T-helper 1 cell treated with Interleukin-12 subunit alpha and Interleukin-12 subunit beta and Interleukin-4 antibody, amounts not matched to agents 30 μg/mL and 1 μg/mL, for 36 hours (primary cell): ENCODE measurements at regions not wholly inside any gene's neighbourhood (a gene's known extent, or its start where the extent isn't known, plus 50 kb on each side); places are given as distances from the start of the nearest gene placed in this dataset.

Source experiments
- H3K27ac Mint-ChIP-seq: one replicate; pipeline ENCODE4 v1.8.0; 2021; ENCODE audit warnings: mild to moderate bottlenecking, mixed read lengths
- H3K27me3 Mint-ChIP-seq: one replicate; pipeline ENCODE4 v1.8.0; 2021; ENCODE audit warnings: low read depth, mixed read lengths
- H3K36me3 Mint-ChIP-seq: one replicate; pipeline ENCODE4 v1.8.0; 2021; ENCODE audit warnings: low read depth, mixed read lengths
- H3K4me1 Mint-ChIP-seq: one replicate; pipeline ENCODE4 v1.8.0; 2021; ENCODE audit warnings: low read depth, mixed read lengths
- H3K4me3 Mint-ChIP-seq: one replicate; pipeline ENCODE4 v1.8.0; 2021; ENCODE audit warnings: mild to moderate bottlenecking, moderate library complexity, mixed read lengths
- H3K9me3 Mint-ChIP-seq: one replicate; pipeline ENCODE4 v1.8.0; 2021; ENCODE audit warnings: mixed read lengths

DNA sequence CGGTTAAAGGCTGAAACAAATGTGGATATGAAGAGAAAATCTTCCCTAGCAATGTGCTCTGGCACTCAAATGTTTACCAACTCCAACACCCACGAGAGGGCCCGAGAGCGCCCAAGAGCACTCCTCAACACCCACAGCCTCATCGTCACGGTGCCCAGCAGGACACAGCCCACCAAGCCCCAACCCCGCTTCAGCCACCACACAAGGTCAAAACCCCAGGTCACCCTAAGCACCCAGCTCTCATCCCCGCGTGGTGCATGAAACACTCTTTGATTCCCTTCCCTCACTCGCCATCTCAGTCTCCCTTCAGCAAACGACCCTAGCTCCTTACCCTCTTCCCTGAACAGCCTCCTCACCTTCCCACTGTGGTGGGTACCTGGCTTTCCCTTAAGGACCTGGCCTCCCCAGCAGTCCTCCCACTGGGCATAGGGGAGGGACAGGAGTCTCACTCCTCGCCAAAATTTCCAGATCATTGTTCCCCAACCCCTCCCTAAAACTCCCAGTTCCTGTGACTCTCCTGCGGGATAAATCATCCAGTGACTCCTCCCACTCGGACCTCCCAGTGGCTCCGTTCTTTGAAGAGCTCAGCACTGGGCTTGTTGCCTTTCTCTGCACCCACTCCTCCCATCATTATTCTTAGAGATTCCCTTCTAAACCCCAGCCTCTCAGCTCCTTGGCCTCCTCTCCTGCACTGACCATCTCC is 170.4 kb upstream of the SYT6 start:
- no peak overlapping the region for H3K27ac Mint-ChIP-seq
- no peaks in the 10 kb centered on the region for H3K4me1 Mint-ChIP-seq
- no peaks in the 10 kb centered on the region for H3K36me3 Mint-ChIP-seq
- H3K4me3 Mint-ChIP-seq: no peak overlapping the region
- no peaks in the 10 kb centered on the region for H3K9me3 Mint-ChIP-seq
- peaks cover 21% of the 10 kb centered on the region for H3K27me3 Mint-ChIP-seq

DNA sequence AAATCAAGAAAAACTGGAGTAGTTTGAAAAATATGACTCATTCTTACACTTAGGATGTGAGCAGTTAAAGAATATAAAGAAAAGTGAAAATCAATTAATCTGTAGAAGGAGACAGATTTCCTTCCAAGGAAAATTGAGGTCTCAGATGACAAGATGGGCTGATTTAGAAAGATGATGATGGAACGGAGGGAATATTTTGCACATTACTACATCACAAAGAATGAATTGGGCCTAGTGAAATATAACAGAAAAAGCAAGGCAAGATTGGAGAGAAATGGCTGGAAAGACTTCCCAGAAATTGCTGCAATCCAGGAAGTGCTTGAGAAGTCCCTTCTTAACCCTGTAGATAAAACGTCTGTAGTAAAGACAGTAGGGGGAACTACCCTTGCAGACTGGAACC is 169.1 kb upstream of the SYT6 start:
- no peaks in the 10 kb centered on the region for H3K36me3 Mint-ChIP-seq
- H3K4me3 Mint-ChIP-seq: no peak overlapping the region
- peaks cover 17% of the 10 kb centered on the region for H3K27me3 Mint-ChIP-seq
- no peaks in the 10 kb centered on the region for H3K4me1 Mint-ChIP-seq
- H3K9me3 Mint-ChIP-seq: no peaks in the 10 kb centered on the region
- no peak overlapping the region for H3K27ac Mint-ChIP-seq

DNA sequence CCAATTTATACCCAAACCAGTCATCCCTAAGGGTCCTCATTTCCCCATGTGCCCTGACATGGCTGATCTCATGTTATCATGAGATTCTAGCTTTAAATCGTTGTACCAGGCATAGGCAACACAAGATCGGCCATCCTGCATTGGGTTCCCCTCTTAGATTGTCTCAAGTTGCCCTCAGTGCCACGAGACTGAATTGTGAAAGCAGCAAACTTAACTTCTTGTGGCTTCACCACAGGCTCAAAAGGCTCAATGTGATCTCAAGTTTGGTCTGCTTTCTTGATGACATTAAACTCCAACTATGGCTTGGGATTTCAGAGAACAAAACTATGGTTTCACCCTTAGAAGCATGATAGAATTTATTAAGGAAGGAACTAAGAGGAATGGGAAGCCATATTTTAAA is 168.5 kb upstream of the SYT6 start:
- Mint-ChIP-seq H3K36me3 (no peaks in the 10 kb centered on the region), H3K27ac (no peak overlapping the region), H3K9me3 (no peaks in the 10 kb centered on the region), H3K4me3 (no peak overlapping the region), H3K27me3 (peaks cover 13% of the 10 kb centered on the region), H3K4me1 (no peaks in the 10 kb centered on the region)

DNA sequence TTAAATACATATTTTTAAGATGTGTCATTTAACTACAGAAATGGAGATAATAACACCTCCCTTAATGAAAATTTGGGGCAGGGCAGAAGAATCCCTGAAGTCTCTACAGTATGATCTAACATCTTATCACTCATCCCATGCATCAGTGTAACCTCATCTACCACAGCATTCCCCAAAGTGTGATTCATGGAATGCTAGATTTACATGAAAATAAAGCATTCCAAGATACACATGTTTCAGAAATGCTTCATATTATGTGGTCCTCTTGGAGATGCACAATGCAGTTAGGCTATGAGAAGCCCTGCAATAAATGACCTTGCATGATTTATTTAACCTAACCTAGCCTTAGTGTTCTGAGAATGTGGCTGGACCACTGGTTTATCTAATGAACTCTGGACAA is 166.9 kb upstream of the SYT6 start:
- peaks cover 10% of the 10 kb centered on the region for H3K27me3 Mint-ChIP-seq
- H3K9me3 Mint-ChIP-seq: no peaks in the 10 kb centered on the region
- H3K4me1 Mint-ChIP-seq: no peaks in the 10 kb centered on the region
- no peaks in the 10 kb centered on the region for H3K36me3 Mint-ChIP-seq
- H3K4me3 Mint-ChIP-seq: no peak overlapping the region
- no peak overlapping the region for H3K27ac Mint-ChIP-seq

DNA sequence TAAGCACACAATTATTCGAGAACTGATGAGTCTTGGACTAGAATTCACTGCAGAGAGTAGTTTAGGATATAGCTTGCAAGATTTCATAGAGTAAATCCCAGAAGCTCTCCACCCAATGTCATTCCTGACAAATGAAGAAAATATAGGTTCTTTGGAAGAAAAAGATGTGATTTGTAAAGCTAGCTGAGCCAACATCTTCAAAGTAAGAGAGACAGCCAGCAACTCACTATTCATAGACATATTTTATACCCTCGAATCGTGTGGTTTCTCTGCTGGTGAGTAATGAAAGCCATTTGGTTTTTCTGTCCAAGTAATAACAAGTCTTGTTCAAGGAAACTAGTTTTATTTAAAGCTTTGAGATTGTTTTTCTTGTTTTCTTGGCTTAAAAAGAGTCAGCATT is 165.7 kb upstream of the SYT6 start:
- no peak overlapping the region for H3K4me3 Mint-ChIP-seq
- H3K27ac Mint-ChIP-seq: no peak overlapping the region

DNA sequence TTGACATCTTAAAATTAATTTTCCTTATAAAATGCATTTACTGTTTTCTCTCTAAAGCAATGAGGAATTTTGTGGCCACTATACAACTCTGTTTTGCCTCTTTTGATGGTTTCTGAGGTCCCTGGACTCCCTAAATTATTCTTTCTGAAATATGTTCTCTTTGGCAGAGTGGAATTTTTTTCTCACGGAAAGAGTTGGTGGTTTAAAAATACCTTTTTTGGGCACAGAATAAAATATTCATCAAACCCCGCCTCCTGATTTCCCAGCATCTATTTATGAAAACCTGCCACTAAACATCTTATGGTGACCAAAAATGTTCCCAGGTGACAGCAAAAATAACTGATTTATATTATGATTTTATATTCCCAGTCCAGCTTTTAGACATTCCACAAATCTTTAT is 165.3 kb upstream of the SYT6 start:
- Mint-ChIP-seq H3K27ac (no peak overlapping the region), H3K9me3 (no peaks in the 10 kb centered on the region), H3K4me1 (no peaks in the 10 kb centered on the region), H3K27me3 (peaks cover 10% of the 10 kb centered on the region), H3K4me3 (no peak overlapping the region), H3K36me3 (no peaks in the 10 kb centered on the region)

More for the DNA sequence above, 165.7 kb upstream of the SYT6 start:
- H3K36me3 Mint-ChIP-seq: no peaks in the 10 kb centered on the region
- no peaks in the 10 kb centered on the region for H3K4me1 Mint-ChIP-seq
- peaks cover 10% of the 10 kb centered on the region for H3K27me3 Mint-ChIP-seq
- H3K9me3 Mint-ChIP-seq: no peaks in the 10 kb centered on the region

DNA sequence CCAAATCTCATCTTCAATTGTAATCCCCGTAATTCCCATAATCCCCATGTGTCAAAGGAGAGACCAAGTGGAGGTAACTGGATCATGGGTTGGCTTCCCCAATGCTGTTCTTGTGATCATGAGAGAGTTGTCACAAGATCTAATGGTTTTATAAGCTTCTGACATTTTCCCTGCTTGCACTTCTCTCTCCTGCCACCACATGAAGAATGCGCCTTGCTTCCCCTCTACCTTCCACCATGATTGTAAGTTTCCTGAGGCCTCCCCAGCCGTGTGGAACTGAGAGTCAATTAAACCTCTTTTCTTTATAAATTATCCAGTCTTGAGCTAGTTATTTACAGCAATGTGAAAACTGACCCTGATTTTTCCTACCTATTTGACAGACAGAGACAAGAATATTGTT is 162.5 kb upstream of the SYT6 start:
- Mint-ChIP-seq H3K36me3 (no peaks in the 10 kb centered on the region), H3K27me3 (peaks cover 10% of the 10 kb centered on the region), H3K4me1 (no peaks in the 10 kb centered on the region), H3K4me3 (no peak overlapping the region), H3K27ac (no peak overlapping the region), H3K9me3 (peaks cover 5% of the 10 kb centered on the region)

DNA sequence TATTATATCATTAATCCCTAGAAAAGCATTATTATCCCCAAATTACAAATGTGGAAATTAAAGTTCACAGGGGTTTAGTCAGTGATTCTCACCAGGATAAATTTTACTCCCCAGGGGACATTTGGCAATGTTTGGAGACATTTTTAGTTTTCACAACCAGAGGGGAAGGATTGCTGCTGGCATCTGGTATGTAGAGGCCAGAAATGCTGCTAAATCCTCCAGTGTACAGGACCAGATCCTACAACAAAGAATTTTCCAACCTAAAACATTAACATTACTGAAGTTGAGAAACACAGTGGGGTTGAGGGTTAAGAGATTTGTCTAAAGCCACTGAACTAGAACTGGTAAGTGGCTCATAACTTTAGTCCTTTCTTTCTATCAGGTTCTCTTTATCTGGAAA is 162.0 kb upstream of the SYT6 start:
- H3K27me3 Mint-ChIP-seq: peaks cover 13% of the 10 kb centered on the region
- no peak overlapping the region for H3K27ac Mint-ChIP-seq

DNA sequence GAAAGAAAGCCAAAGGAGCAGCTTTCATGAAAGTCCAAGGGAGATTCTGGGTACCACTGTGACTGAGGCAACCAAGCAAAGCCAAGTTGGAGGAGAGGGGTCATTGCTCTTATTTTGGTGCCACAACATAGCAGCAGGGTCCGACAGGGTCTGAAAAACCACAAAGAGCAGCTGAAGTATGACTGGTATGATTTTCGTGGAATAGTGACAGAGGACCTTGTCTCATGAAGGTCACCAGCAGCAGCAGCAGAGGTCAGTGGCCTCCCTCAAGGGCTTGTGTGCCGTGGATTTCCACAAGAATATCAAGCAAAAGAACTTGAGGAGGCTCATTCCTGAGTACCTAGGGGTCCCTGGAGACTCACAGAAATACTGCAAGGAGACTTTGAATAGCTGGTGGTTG is 160.9 kb upstream of the SYT6 start:
- no peaks in the 10 kb centered on the region for H3K36me3 Mint-ChIP-seq
- H3K9me3 Mint-ChIP-seq: peaks cover 6% of the 10 kb centered on the region
- no peak overlapping the region for H3K4me3 Mint-ChIP-seq
- H3K4me1 Mint-ChIP-seq: no peaks in the 10 kb centered on the region
- no peak overlapping the region for H3K27ac Mint-ChIP-seq
- peaks cover 10% of the 10 kb centered on the region for H3K27me3 Mint-ChIP-seq

More for the DNA sequence above, 162.0 kb upstream of the SYT6 start:
- no peaks in the 10 kb centered on the region for H3K36me3 Mint-ChIP-seq
- H3K4me3 Mint-ChIP-seq: no peak overlapping the region
- H3K4me1 Mint-ChIP-seq: no peaks in the 10 kb centered on the region
- H3K9me3 Mint-ChIP-seq: peaks cover 6% of the 10 kb centered on the region

DNA sequence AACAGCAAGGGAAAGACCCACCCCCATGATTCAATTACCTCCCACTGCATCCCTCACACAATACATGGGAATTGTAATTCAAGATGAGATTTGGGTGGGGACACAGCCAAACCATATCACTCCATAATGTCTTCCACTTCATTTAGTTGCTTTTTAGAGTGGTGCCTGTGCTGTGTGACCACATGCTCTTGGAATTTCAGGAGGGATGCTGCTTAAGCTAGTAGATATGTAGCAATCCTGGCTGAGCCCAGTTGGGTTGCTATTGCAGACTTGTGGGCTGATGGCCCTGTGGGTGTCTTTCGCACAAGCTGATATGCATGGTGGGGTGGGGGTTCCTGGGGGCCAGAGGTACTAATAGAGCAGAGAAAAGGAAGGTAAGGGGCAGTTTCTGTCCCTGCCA is 160.4 kb upstream of the SYT6 start:
- H3K9me3 Mint-ChIP-seq: peaks cover 6% of the 10 kb centered on the region
- peaks cover 7% of the 10 kb centered on the region for H3K27me3 Mint-ChIP-seq
- no peak overlapping the region for H3K27ac Mint-ChIP-seq
- no peaks in the 10 kb centered on the region for H3K36me3 Mint-ChIP-seq
- H3K4me3 Mint-ChIP-seq: no peak overlapping the region
- no peaks in the 10 kb centered on the region for H3K4me1 Mint-ChIP-seq

DNA sequence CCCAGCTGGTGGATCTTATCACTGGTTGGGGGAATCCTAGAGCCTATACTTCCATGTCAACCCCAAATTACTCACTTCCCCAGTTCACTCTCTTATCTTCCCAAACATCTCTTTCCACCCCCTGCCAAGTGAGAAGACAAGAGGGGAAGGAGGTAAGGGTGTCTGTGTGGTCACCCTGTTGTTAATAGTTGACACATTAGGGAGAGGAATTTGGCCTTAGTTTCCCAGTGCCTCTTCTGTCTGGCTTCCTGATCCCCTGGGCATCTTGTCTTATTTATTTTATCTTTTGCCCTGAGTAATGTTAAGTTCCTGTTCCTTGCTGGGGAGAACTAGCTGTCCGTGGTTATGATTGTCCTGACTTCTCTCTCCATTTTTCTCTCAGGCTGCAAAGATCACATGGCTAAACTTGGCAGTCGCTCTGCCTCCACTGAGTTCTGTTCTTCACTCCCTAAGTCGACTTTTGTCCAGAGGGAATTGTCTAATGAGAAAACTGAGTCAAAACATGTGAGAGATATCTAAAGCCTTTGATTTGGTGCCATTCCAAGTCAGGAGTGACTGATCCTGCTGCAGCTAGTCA is 157.1 kb upstream of the SYT6 start:
- Mint-ChIP-seq H3K27ac (no peak overlapping the region), H3K9me3 (peaks cover 6% of the 10 kb centered on the region), H3K4me1 (no peaks in the 10 kb centered on the region), H3K4me3 (no peak overlapping the region), H3K27me3 (peaks cover 12% of the 10 kb centered on the region), H3K36me3 (peaks cover 1% of the 10 kb centered on the region)

DNA sequence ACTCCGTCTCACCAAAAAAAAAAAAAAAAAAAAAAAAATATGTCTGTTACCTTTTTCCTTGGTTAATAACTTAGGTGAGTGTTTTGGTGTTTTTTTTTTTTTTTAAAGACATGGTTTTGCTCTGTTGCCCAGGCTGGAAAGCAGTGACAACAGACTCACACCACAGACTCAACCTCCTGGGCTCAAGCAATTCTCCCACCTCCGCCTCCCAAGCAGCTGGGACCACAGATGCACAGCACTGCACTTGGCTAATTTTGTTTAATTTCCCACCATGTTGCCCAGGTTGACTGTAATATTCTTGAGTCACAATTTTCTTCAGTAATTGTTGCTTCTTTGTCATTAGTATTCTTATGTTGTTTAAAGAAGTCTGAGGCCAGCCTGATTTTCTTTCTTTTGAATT is 149.2 kb upstream of the SYT6 start:
- Mint-ChIP-seq H3K9me3 (peaks cover 5% of the 10 kb centered on the region), H3K4me3 (no peak overlapping the region), H3K36me3 (no peaks in the 10 kb centered on the region), H3K4me1 (peaks cover 4% of the 10 kb centered on the region), H3K27me3 (peaks cover 10% of the 10 kb centered on the region), H3K27ac (no peak overlapping the region)

DNA sequence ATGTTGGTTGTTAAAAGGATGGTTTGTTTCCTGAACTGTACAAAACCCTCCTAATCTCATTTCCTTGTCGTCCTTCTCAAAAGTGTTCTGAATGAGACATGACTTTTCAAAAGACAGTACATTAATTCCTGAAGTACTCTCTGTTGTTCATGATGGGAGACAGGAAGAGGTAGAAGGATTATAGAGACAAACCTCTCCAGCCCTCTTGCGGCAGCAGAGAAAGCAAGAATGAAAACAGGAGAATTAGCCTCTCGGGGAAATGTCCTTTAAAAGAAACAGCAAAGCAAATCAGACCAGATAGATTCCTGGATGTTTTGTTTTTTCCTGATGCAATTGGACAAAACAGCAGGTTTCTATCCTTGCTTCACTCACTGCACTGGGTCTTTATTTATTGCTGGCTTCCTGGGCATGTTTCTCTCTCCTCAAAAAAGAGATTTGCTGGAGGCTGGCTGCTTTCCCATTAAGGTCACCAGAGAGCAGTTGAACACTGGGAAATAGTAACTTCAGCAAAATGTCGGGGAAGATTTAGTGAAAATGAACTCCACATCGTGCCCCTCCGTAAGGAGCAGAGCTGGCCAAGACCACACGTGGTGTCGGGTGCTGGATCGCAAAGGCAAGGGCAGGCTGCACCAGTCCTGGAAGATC is 145.8 kb upstream of the SYT6 start:
- Mint-ChIP-seq H3K27me3 (peaks cover 10% of the 10 kb centered on the region), H3K36me3 (no peaks in the 10 kb centered on the region), H3K27ac (no peak overlapping the region), H3K4me1 (peaks cover 4% of the 10 kb centered on the region), H3K9me3 (no peaks in the 10 kb centered on the region), H3K4me3 (no peak overlapping the region)

DNA sequence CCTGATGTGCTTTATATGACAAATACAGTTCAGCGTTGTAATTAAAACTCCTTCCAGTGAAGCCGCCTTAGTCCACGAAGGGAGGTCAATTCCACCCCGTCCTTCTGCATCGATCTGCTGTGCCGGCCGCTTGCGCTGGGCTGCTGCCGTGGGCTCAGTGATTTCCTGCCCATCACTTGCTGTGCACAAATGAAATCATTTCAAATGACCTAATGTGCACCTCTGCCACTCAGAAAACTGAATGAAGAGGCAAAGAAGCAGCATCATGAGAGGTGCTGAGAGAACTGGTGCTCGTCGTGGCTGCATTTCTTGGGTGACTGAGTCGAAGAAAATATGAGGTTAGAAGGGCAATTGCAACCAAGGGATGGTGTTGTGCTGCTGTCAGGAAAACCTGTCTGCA is 144.3 kb upstream of the SYT6 start:
- Mint-ChIP-seq H3K27me3 (peaks cover 13% of the 10 kb centered on the region), H3K27ac (no peak overlapping the region), H3K4me3 (no peak overlapping the region), H3K4me1 (peaks cover 4% of the 10 kb centered on the region), H3K36me3 (no peaks in the 10 kb centered on the region), H3K9me3 (no peaks in the 10 kb centered on the region)

DNA sequence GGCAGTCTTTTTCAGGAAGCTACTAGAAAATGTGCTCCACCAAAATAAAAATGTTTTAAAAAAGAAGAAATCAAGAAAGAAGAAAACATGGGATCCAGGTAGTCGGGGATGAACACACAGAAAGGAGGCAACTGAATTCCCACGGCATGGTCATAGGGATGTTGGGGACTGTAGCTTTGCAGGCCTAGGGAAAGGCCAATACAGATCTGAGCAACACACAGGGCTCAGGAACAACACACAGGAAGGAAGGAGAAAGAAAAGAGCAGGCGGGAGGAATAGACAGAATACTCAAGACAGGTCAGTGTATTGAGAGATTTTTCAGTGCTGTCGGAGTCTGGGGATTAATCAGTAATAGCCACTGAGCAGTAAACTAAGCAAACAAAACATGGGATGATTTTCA is 142.7 kb upstream of the SYT6 start:
- Mint-ChIP-seq H3K36me3 (no peaks in the 10 kb centered on the region), H3K4me1 (peaks cover 2% of the 10 kb centered on the region), H3K27ac (no peak overlapping the region), H3K27me3 (peaks cover 13% of the 10 kb centered on the region), H3K9me3 (no peaks in the 10 kb centered on the region), H3K4me3 (no peak overlapping the region)
